Mammary epithelial cell (primary cell): ENCODE measurements at regions not wholly inside any gene's neighbourhood (a gene's known extent, or its start where the extent isn't known, plus 50 kb on each side); places are given as distances from the start of the nearest gene placed in this dataset.

Source experiments
- EZH2 ChIP-seq: IDR thresholded peaks from 2 replicates; pipeline ENCODE4 v1.6.1; 2012; ENCODE audit warnings: low read length, inconsistent platforms, borderline replicate concordance
- TF ChIP-seq, protein P1 (sequence below), 2 donors: IDR thresholded peaks in 1 of 2; conservative IDR thresholded peaks in 1 of 2; 2 replicates each; pipeline ENCODE4 v1.5.1; 2011 to 2012; ENCODE audit warnings: inconsistent platforms in 2 of 2, low read length in 2 of 2, mild to moderate bottlenecking in 2 of 2, control low read depth in 1 of 2, low read depth in 1 of 2; ENCODE audit not compliant: insufficient read depth in 1 of 2; ENCODE audit errors: extremely low read depth in 1 of 2

DNA sequence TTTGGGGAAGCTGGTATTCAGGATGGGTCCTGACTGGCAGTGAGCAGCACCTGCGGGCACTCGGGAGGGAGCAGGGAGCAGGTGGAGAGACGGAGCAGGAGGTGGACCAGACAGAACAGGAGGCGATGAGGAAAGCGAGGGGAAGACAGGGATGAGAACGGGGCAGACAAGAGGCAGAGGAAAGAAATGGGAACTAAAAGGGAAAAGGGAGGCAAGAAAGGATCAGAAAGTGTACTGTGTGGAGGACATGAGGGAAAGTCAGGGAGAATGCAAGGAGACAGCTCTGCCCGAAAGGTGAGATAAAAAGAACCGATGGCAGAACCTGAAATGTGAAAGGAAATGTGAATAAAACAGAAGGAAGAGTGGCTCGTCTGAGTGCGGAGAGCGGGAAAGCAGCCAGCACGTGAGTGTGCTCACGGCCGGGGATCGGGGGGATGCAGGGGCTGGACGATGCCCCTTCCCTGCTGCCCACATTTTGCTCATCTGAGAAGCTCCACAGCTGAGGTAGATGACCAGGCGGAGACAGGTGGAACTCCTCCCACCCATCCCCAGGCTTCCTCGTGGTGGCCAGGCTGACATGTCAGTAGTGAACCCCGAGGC, 494.4 kb upstream of the B3GAT1 start:
- TF ChIP-seq, protein P1, sequence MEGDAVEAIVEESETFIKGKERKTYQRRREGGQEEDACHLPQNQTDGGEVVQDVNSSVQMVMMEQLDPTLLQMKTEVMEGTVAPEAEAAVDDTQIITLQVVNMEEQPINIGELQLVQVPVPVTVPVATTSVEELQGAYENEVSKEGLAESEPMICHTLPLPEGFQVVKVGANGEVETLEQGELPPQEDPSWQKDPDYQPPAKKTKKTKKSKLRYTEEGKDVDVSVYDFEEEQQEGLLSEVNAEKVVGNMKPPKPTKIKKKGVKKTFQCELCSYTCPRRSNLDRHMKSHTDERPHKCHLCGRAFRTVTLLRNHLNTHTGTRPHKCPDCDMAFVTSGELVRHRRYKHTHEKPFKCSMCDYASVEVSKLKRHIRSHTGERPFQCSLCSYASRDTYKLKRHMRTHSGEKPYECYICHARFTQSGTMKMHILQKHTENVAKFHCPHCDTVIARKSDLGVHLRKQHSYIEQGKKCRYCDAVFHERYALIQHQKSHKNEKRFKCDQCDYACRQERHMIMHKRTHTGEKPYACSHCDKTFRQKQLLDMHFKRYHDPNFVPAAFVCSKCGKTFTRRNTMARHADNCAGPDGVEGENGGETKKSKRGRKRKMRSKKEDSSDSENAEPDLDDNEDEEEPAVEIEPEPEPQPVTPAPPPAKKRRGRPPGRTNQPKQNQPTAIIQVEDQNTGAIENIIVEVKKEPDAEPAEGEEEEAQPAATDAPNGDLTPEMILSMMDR (conservative IDR thresholded peaks at IDR 0.05 in 1 of 2, IDR thresholded peaks at IDR 0.05 in 1 of 2; ENCODE audit: extremely low read depth in 1 of 2, insufficient read depth in 1 of 2, low read depth in 1 of 2, low read length in 2 of 2): no peak
- no peak for TF ChIP-seq EZH2
